ENCODE measurements at regions not wholly inside any gene's neighbourhood (a gene's known extent, or its start where the extent isn't known, plus 50 kb on each side); places are given as distances from the start of the nearest gene placed in this dataset.

DNA sequence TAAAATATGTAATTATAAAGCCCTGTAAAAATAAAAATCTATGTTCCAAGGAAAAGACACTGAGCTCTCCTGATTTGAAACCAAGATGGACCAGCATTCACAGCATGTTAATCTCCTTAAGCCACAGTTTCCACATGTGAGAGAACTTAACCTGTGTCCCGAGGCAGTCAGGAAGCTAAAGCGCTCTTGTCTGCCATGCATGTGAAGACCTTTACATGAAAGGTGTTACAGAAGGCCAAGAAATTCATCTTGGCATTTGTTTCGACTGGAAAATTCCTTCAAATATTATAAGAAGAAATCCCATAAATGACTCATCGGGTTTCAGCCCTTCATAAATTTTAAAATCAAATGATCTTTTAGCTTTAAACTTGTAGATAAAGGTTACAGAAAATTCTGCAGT is 328.6 kb downstream of the CDH2 start:
- TF ChIP-seq, protein P1, sequence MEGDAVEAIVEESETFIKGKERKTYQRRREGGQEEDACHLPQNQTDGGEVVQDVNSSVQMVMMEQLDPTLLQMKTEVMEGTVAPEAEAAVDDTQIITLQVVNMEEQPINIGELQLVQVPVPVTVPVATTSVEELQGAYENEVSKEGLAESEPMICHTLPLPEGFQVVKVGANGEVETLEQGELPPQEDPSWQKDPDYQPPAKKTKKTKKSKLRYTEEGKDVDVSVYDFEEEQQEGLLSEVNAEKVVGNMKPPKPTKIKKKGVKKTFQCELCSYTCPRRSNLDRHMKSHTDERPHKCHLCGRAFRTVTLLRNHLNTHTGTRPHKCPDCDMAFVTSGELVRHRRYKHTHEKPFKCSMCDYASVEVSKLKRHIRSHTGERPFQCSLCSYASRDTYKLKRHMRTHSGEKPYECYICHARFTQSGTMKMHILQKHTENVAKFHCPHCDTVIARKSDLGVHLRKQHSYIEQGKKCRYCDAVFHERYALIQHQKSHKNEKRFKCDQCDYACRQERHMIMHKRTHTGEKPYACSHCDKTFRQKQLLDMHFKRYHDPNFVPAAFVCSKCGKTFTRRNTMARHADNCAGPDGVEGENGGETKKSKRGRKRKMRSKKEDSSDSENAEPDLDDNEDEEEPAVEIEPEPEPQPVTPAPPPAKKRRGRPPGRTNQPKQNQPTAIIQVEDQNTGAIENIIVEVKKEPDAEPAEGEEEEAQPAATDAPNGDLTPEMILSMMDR (IDR thresholded peaks at IDR 0.05; ENCODE audit: insufficient read depth, low read length) = no peak
- TF ChIP-seq POLR2AphosphoS5 (IDR thresholded peaks at IDR 0.05; ENCODE audit: low read depth) = no peak
- TF ChIP-seq, protein P2, sequence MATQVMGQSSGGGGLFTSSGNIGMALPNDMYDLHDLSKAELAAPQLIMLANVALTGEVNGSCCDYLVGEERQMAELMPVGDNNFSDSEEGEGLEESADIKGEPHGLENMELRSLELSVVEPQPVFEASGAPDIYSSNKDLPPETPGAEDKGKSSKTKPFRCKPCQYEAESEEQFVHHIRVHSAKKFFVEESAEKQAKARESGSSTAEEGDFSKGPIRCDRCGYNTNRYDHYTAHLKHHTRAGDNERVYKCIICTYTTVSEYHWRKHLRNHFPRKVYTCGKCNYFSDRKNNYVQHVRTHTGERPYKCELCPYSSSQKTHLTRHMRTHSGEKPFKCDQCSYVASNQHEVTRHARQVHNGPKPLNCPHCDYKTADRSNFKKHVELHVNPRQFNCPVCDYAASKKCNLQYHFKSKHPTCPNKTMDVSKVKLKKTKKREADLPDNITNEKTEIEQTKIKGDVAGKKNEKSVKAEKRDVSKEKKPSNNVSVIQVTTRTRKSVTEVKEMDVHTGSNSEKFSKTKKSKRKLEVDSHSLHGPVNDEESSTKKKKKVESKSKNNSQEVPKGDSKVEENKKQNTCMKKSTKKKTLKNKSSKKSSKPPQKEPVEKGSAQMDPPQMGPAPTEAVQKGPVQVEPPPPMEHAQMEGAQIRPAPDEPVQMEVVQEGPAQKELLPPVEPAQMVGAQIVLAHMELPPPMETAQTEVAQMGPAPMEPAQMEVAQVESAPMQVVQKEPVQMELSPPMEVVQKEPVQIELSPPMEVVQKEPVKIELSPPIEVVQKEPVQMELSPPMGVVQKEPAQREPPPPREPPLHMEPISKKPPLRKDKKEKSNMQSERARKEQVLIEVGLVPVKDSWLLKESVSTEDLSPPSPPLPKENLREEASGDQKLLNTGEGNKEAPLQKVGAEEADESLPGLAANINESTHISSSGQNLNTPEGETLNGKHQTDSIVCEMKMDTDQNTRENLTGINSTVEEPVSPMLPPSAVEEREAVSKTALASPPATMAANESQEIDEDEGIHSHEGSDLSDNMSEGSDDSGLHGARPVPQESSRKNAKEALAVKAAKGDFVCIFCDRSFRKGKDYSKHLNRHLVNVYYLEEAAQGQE (IDR thresholded peaks at IDR 0.05; ENCODE audit: insufficient replicate concordance, low read depth) = no peak

Data from HL-60 (cell line).